ENCODE measurements at regions not wholly inside any gene's neighbourhood (a gene's known extent, or its start where the extent isn't known, plus 50 kb on each side); places are given as distances from the start of the nearest gene placed in this dataset.
"Not testable (repeated sequence)": the region's sequence is repeated elsewhere in the genome, so short reads cannot be mapped to it uniquely, and the experiment has no call there.

- DNase-seq, result no peak
Measured at GRCh38 chr12:83939718-83940117, 972.9 kb downstream of the SLC6A15 start.

DNA sequence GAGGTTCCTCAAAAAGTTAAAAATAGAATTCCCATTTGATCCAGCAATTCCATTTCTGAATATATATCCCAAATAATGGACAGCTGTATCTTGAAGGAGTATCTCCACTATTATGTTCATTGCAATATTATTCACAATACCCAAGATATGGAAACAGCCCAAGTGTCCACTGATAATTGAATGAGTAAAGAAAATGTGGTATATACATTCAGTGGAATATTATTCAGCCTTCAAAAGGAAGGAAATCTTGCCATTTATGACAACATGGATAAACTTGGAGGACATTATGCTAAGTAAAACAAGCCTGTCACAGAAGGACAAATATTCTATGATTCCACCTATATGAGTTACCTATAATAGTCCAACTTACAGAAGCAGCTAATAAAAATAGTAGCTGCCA is 979.0 kb downstream of the SLC6A15 start:
- no peak for DNase-seq

DNA sequence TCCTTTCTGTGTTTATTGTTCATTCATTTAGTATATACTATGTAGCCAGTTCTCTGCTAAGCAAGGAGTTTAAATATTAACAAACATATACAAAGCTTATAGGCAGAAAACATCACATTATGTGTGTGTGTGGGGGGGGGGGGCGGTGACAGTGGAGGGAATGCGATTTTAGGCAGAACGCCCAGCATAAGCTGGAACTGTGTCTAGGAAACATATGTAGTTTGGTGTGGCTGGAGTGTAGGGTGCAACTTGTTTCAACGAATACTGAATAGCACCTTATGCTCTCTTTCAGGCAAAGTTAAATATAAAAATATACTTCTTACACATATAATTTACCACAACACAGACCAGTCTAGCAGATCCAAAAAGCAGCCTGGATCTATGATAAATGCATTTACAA is 980.6 kb downstream of the SLC6A15 start:
- DNase-seq, result no peak

- no peak for DNase-seq
Measured at GRCh38 chr12:83931451-83931850, 981.1 kb downstream of the SLC6A15 start.

DNA sequence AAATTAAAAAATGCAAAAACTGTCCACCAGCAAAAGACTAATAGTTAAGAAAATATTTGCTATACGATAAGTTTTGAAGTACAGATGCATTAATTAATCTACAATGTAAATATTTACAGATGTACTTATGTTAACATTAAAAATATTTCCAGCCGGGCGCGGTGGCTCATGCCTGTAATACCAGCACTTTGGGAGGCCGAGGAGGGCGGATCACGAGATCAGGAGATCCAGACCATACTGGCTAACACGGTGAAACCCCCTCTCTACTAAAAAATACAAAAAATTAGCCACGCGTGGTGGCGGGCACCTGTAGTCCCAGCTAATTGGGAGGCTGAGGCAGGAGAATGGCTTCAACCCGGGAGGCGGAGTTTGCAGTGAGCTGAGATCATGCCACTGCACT is 982.8 kb downstream of the SLC6A15 start:
- DNase-seq, result not testable (repeated sequence)

- no peak for DNase-seq
Measured at GRCh38 chr12:83920821-83921547, 991.6 kb downstream of the SLC6A15 start.

GRCh38 chr12:83919081-83919480 is 993.5 kb downstream of the SLC6A15 start:
- DNase-seq, result peak in 2 of 3 donors; percentile 23 to 57

GRCh38 chr12:83904175-83904574 is 1008.4 kb downstream of the SLC6A15 start:
- DNase-seq, result no peak

DNA sequence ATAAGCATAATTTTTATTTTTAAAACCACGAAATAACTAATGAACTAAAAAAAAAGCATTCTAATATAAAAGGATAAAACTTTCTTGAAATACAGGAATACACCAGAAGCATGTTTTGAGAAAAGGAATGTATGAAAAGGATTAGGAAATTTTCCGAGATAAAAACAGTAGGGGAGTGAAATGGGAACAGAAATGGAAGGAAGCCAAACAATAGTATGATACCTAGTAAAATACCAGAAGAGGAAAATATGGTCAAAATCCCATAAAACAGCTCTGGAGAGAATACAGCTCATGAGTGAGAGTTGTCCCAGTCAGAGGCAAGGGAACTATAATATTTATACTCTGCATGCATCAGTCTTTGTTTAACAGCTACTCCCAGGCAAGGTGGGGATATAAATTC is 1016.2 kb downstream of the SLC6A15 start:
- no peak for DNase-seq

GRCh38 chr12:83893101-83893500 is 1019.5 kb downstream of the SLC6A15 start:
- DNase-seq, result no peak

DNA sequence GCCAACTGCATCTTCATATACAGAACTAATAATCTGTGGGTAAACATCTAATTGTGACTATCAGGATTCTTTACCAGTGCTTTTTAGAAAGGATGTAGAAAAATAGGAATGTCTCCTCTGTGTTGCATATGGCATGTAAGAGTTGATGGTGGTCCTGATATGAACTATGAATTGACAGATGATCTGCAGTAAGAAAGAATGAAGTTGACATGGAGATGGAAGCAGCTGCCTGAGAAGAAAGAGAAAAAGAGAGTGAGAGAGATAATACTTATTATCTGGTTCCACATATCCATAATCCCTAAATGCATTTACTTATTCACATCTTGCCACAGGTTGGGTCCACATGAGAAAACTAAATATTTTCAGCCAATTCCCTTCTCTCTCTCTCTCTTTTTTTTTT is 1022.9 kb downstream of the SLC6A15 start:
- DNase-seq, result no peak

DNA sequence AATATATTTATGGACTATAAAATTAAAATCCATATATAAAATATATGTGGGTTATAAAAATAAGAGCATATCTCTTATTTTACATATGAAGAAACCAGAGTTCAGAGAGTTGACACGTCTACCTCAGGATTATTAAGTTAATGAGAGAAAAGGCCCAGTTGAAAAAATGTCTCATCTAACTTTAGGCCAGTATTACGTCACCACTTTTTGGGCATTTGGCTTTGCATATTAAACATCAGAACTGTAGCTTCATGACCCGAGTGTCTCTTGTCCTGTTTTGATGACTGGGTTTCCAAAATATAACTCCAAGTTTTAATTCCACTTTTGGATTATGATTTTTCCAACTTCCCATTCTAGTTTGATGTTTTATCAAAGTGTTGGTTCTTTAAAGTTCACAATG is 1026.1 kb downstream of the SLC6A15 start:
- no peak for DNase-seq

GRCh38 chr12:83870921-83871599 is 1041.5 kb downstream of the SLC6A15 start:
- not testable (repeated sequence) for DNase-seq

DNA sequence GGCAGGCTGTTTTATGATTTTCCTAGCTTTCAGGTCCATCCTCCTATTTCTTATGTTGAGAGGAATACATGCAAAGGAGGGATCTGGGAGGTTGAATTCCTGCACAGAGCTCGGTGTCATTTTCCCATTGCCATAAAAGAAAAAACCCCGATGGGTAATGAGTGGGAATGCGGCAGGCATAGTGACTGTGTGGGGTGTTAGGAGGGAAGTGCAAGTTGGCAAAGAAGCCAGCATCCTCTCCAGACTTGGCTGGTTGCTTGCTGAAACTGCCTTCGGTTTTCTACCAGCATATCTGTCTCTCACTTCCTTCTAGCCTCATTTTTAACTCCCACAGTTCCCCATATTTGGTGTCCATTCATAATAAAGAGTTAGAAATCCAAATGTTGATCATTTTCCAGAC is 1046.1 kb downstream of the SLC6A15 start:
- no peak for DNase-seq

GRCh38 chr12:83865431-83865830 is 1047.2 kb downstream of the SLC6A15 start:
- DNase-seq, result no peak

GRCh38 chr12:83864054-83864453 is 1048.5 kb downstream of the SLC6A15 start:
- no peak for DNase-seq

DNA sequence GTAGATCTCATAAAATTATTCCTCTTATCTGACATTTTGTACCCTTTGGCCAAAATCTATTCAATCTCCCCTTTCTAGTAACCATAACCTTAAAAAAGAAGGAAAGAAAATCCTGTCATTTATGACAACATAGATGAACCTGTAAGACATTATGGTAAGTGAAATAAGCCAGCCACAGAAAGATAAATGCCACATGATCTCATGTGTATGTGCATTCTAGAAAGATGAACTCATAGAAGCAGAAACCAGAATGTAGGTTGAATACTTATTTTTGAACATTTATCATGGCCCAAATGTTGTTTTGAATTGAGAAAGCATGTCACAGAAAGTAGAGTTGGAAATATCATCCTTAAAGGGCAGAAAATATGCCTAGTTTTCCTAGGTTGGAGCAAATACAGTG is 1053.6 kb downstream of the SLC6A15 start:
- peak in 1 of 3 donors; percentile 6 for DNase-seq

- DNase-seq, result no peak
Measured at GRCh38 chr12:83856803-83857202, 1055.8 kb downstream of the SLC6A15 start.

- no peak for DNase-seq
Measured at GRCh38 chr12:83850531-83850930, 1062.1 kb downstream of the SLC6A15 start.

GRCh38 chr12:83848702-83849101 is 1063.9 kb downstream of the SLC6A15 start:
- DNase-seq, result no peak

DNA sequence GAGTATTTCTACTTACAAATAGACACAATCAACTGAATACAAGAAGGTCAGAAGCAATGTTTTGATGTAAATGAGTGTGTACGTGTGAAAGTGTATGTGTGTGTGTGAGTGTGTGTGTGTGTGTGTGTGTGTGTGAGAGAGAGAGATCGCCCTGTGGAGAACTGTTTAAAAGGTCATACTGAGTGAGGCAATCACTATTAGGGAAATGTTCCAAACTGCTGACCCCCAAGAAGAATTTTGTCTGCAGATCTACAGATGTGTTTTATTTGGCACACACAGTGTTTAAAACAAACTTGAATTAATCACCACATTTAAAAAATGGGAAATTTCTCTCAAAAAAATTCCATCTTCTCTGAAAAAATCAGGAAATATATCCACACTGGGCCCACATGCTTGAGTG is 1069.1 kb downstream of the SLC6A15 start:
- peak in 1 of 3 donors; percentile 12 for DNase-seq

DNA sequence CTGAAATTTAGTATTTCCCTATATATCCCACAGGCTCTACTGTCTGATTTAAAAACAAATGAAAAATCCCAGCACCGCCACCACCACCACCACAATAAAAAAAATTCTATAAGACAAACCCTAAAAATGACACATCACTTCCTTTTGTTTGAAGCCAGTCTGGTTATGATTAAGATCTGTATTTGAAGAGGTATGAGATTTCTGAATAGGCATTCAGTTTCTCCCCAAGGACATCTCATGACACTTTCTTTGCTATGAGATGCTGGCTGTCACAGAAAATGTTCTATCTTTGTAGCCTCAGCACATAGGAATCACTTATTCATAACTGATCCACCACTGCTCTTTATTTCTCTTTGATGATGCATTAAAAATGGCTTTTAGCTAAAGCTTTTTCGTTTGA is 1071.0 kb downstream of the SLC6A15 start:
- DNase-seq, result peak in 1 of 3 donors; percentile 59

DNA sequence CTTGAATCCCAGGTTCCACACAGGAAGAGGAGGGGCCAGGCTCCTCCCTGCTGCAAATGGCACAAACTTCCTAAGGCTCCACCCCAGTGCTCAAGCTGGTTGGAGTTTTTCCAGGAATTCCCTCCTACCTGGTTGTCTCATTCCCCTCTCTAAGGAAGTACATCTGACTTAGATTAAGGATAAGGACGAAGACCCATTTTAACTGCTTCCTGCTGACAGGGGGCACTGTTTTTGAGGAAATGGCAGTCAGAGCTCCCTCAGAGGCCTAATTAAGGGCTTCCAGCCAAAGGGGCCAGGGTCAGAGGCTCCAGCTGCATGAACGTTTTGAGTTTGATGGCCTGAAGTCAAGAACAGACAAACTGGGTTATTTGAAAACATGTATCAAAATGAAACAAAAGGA is 1084.7 kb downstream of the SLC6A15 start:
- DNase-seq, result peak in 2 of 3 donors; percentile 48 to 77

DNA sequence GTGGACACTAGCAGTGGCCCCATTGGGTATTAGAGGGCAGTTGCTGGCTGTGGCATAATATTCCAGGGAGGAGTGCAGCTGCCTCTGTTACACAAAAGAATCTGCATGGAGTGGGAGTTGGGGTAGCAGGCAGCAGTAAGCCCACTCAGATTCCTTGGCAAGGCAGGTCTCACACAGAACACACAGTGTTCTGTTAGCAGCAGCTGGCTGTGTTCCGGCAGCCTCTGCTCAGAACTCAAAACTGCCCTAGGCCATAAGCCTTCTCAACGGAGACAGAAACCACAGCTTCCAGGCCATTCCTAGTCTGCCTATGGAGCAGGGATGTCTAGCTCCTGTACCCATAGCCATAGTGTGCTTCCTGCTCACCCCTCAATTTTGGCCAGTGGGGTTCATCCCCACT is 1085.4 kb downstream of the SLC6A15 start:
- no peak for DNase-seq
